Endodermal cell (in vitro differentiated cells): ENCODE measurements at regions not wholly inside any gene's neighbourhood (a gene's known extent, or its start where the extent isn't known, plus 50 kb on each side); places are given as distances from the start of the nearest gene placed in this dataset.

Experiments
- DNase-seq: peaks from one replicate; pipeline ENCODE4 v3.0.0-alpha.2; 2017
- H3K27ac ChIP-seq: 2 replicates; pipeline ENCODE4 v1.5.1; 2013; ENCODE audit warnings: mild to moderate bottlenecking, low read depth, low read length, moderate library complexity
- H3K27me3 ChIP-seq: 2 replicates; pipeline ENCODE4 v1.6.1; 2013; ENCODE audit warnings: mild to moderate bottlenecking, low read length, moderate library complexity; ENCODE audit not compliant: insufficient read depth, control insufficient read depth, poor library complexity, severe bottlenecking
- H3K36me3 ChIP-seq: 2 replicates; pipeline ENCODE4 v1.7.0; 2013; ENCODE audit warnings: mild to moderate bottlenecking, low read length, moderate library complexity; ENCODE audit not compliant: control insufficient read depth, insufficient read depth
- H3K4me1 ChIP-seq: one replicate; pipeline ENCODE4 v1.7.0; 2013; ENCODE audit warnings: low read length; ENCODE audit not compliant: control insufficient read depth, insufficient read depth
- H3K4me3 ChIP-seq: 2 replicates; pipeline ENCODE4 v1.5.1; 2013; ENCODE audit warnings: mild to moderate bottlenecking, low read length, moderate library complexity
- H3K9ac ChIP-seq: 2 replicates; pipeline ENCODE4 v1.6.1; 2013; ENCODE audit warnings: mild to moderate bottlenecking, low read length, moderate library complexity; ENCODE audit not compliant: poor library complexity, severe bottlenecking; ENCODE audit errors: extremely low read depth
- H3K9me3 ChIP-seq: 2 replicates; pipeline ENCODE4 v1.6.1; 2013; ENCODE audit warnings: mild to moderate bottlenecking, low read length, moderate library complexity; ENCODE audit not compliant: control insufficient read depth
- H3K27ac Mint-ChIP-seq: 2 replicates; pipeline ENCODE4 v1.8.0; 2020; ENCODE audit warnings: mixed read lengths
- H3K27me3 Mint-ChIP-seq: 2 replicates; pipeline ENCODE4 v1.8.0; 2021; ENCODE audit warnings: mild to moderate bottlenecking, mixed read lengths; ENCODE audit not compliant: insufficient read depth
- H3K36me3 Mint-ChIP-seq: 2 replicates; pipeline ENCODE4 v1.8.0; 2020; ENCODE audit warnings: low read depth, mixed read lengths
- H3K4me1 Mint-ChIP-seq: 2 replicates; pipeline ENCODE4 v1.8.0; 2020; ENCODE audit warnings: mixed read lengths
- H3K4me3 Mint-ChIP-seq: 2 replicates; pipeline ENCODE4 v1.8.0; 2020; ENCODE audit warnings: mild to moderate bottlenecking, moderate library complexity, mixed read lengths
- H3K9me3 Mint-ChIP-seq: 2 replicates; pipeline ENCODE4 v1.8.0; 2020; ENCODE audit warnings: mild to moderate bottlenecking, mixed read lengths
- CTCF ChIP-seq: fragments of 200-600 bp; sonication (generic); conservative IDR thresholded peaks from 2 replicates; pipeline ENCODE4 v1.5.0; 2021; ENCODE audit warnings: antibody characterized with exemption, mild to moderate bottlenecking
- WGBS, 2 experiments: methylation state at CpG; one replicate each; pipeline versions ENCODE4 v1.1.5 to v1.1.7; 2013; ENCODE audit warnings: missing lambda C conversion rate in 2 of 2, mixed read lengths in 1 of 2; ENCODE audit not compliant: insufficient coverage in 1 of 2, insufficient read length in 1 of 2; 5-methylcytosine and 5-hydroxymethylcytosine counted together

GRCh38 chr10:60467202-60467546, 77.5 kb upstream of the ANK3 start:
- TF ChIP-seq CTCF, result no peak

GRCh38 chr10:60466267-60467201, 76.9 kb upstream of the ANK3 start:
- H3K27ac ChIP-seq, result no peak overlapping the region
- DNase-seq, result no peak
- no peak overlapping the region for H3K4me3 ChIP-seq
- Mint-ChIP-seq H3K4me3 (no peak overlapping the region), H3K27me3 (no peaks in the 10 kb centered on the region), H3K9me3 (no peaks in the 10 kb centered on the region), H3K27ac (no peak overlapping the region), H3K36me3 (no peaks in the 10 kb centered on the region), H3K4me1 (peaks cover 23% of the 10 kb centered on the region)
- no peak overlapping the region for H3K9ac ChIP-seq
- no peaks in the 10 kb centered on the region for H3K4me1 ChIP-seq
- H3K27me3 ChIP-seq, result no peaks in the 10 kb centered on the region
- peak; percentile 64 for TF ChIP-seq CTCF
- H3K36me3 ChIP-seq, result no peaks in the 10 kb centered on the region
- 86% methylated on average over 3 of the region's 4 CpGs; no CpG with 5 or more reads in 1 of the 2 experiments for WGBS, 2 experiments
- no peaks in the 10 kb centered on the region for H3K9me3 ChIP-seq

More at GRCh38 chr10:60467202-60467546, 77.5 kb upstream of the ANK3 start:
- Mint-ChIP-seq H3K4me1 (peaks cover 21% of the 10 kb centered on the region), H3K9me3 (no peaks in the 10 kb centered on the region), H3K36me3 (no peaks in the 10 kb centered on the region), H3K4me3 (no peak overlapping the region), H3K27ac (no peak overlapping the region), H3K27me3 (no peaks in the 10 kb centered on the region)
- Histone ChIP-seq H3K9me3 (no peaks in the 10 kb centered on the region), H3K4me1 (no peaks in the 10 kb centered on the region), H3K27me3 (no peaks in the 10 kb centered on the region), H3K9ac (no peak overlapping the region), H3K27ac (no peak overlapping the region), H3K4me3 (no peak overlapping the region), H3K36me3 (no peaks in the 10 kb centered on the region)
- WGBS, 2 experiments, result 81% methylated on average over 2 of the region's 3 CpGs; no CpG with 5 or more reads in 1 of the 2 experiments
- no peak for DNase-seq

GRCh38 chr10:60465801-60466200, 76.1 kb upstream of the ANK3 start:
- Histone ChIP-seq H3K4me3 (no peak overlapping the region), H3K27me3 (no peaks in the 10 kb centered on the region), H3K9ac (no peak overlapping the region), H3K4me1 (no peaks in the 10 kb centered on the region), H3K9me3 (no peaks in the 10 kb centered on the region), H3K36me3 (no peaks in the 10 kb centered on the region), H3K27ac (no peak overlapping the region)
- Mint-ChIP-seq H3K4me3 (no peak overlapping the region), H3K27ac (no peak overlapping the region), H3K4me1 (peaks cover 21% of the 10 kb centered on the region), H3K36me3 (no peaks in the 10 kb centered on the region), H3K27me3 (no peaks in the 10 kb centered on the region), H3K9me3 (no peaks in the 10 kb centered on the region)
- no peak for DNase-seq
- TF ChIP-seq CTCF, result no peak
- WGBS, 2 experiments, result 91 to 100% methylated on average over 1 to 2 of the region's 2 CpGs
